ENCODE measurements at regions not wholly inside any gene's neighbourhood (a gene's known extent, or its start where the extent isn't known, plus 50 kb on each side); places are given as distances from the start of the nearest gene placed in this dataset.

GRCh38 chr4:122100508-122100907 lies 51.6 kb upstream of the BLTP1 start:
- 31 to 56% (median 47%) methylated on average over 2 of the region's 2 CpGs for WGBS, 4 donors
- TF ChIP-seq CTCF (IDR thresholded peaks at IDR 0.05) = no peak
- TF ChIP-seq POLR2A (IDR thresholded peaks at IDR 0.05) = no peak
- DNase-seq = no peak
- H3K9me3 ChIP-seq (replicated peaks in 1 of 3) = no peaks in the 10 kb centered on the region
- H3K4me3 ChIP-seq = no peak overlapping the region
- H3K4me1 ChIP-seq (replicated peaks in 1 of 2) = no peaks in the 10 kb centered on the region
- H3K36me3 ChIP-seq (replicated peaks in 1 of 2) = no peaks in the 10 kb centered on the region
- H3K27me3 ChIP-seq = no peaks in the 10 kb centered on the region
- intact Hi-C loops (cut with DNase I) = no loop called here
- no peak overlapping the region for H3K27ac ChIP-seq

GRCh38 chr4:122099896-122100295 lies 52.2 kb upstream of the BLTP1 start:
- Histone ChIP-seq H3K9me3 (replicated peaks in 1 of 3) (no peaks in the 10 kb centered on the region), H3K4me1 (replicated peaks in 1 of 2) (no peaks in the 10 kb centered on the region), H3K27me3 (no peaks in the 10 kb centered on the region), H3K4me3 (no peak overlapping the region), H3K27ac (no peak overlapping the region), H3K36me3 (replicated peaks in 1 of 2) (no peaks in the 10 kb centered on the region)
- WGBS, 4 donors = 69 to 85% (median 74%) methylated on average over 2 of the region's 2 CpGs
- DNase-seq = no peak
- intact Hi-C loops (cut with DNase I) = no loop called here
- TF ChIP-seq POLR2A (IDR thresholded peaks at IDR 0.05) = no peak

- Histone ChIP-seq H3K36me3 (replicated peaks in 1 of 2) (no peaks in the 10 kb centered on the region), H3K27ac (no peak overlapping the region), H3K27me3 (no peaks in the 10 kb centered on the region), H3K4me1 (replicated peaks in 1 of 2) (no peaks in the 10 kb centered on the region), H3K9me3 (replicated peaks in 1 of 3) (no peaks in the 10 kb centered on the region), H3K4me3 (no peak overlapping the region)
- 43 to 76% (median 61%) methylated on average over 1 of the region's 1 CpG for WGBS, 4 donors
- intact Hi-C loops (cut with DNase I) = no loop called here
- no peak for TF ChIP-seq CTCF (IDR thresholded peaks at IDR 0.05)
- TF ChIP-seq POLR2A (IDR thresholded peaks at IDR 0.05) = no peak
- DNase-seq = no peak
Observed at GRCh38 chr4:122091836-122092405, 60.2 kb upstream of the BLTP1 start.

GRCh38 chr4:122091397-122091796 lies 60.7 kb upstream of the BLTP1 start:
- intact Hi-C loops (cut with DNase I) = no loop called here
- WGBS, 4 donors = 86 to 94% (median 90%) methylated on average over 1 of the region's 1 CpG
- H3K9me3 ChIP-seq (replicated peaks in 1 of 3) = no peaks in the 10 kb centered on the region
- no peak for DNase-seq
- no peaks in the 10 kb centered on the region for H3K36me3 ChIP-seq (replicated peaks in 1 of 2)
- no peaks in the 10 kb centered on the region for H3K27me3 ChIP-seq
- H3K27ac ChIP-seq = no peak overlapping the region
- no peak overlapping the region for H3K4me3 ChIP-seq
- no peaks in the 10 kb centered on the region for H3K4me1 ChIP-seq (replicated peaks in 1 of 2)
- TF ChIP-seq CTCF (IDR thresholded peaks at IDR 0.05) (no peak), POLR2A (IDR thresholded peaks at IDR 0.05) (no peak)

- no peak for DNase-seq
- Histone ChIP-seq H3K27ac (no peak overlapping the region), H3K4me3 (no peak overlapping the region), H3K27me3 (no peaks in the 10 kb centered on the region), H3K4me1 (replicated peaks in 1 of 2) (no peaks in the 10 kb centered on the region), H3K36me3 (replicated peaks in 1 of 2) (no peaks in the 10 kb centered on the region), H3K9me3 (replicated peaks in 1 of 3) (no peaks in the 10 kb centered on the region)
- TF ChIP-seq POLR2A (IDR thresholded peaks at IDR 0.05) (no peak), CTCF (IDR thresholded peaks at IDR 0.05) (no peak)
- intact Hi-C loops (cut with DNase I) = no loop called here
- 79 to 92% (median 87%) methylated on average over 1 of the region's 1 CpG for WGBS, 4 donors
Observed at GRCh38 chr4:122090989-122091388, 61.1 kb upstream of the BLTP1 start.
